Gastroesophageal sphincter (tissue), 3 donors: ENCODE measurements at regions not wholly inside any gene's neighbourhood (a gene's known extent, or its start where the extent isn't known, plus 50 kb on each side); places are given as distances from the start of the nearest gene placed in this dataset.

Source experiments
- CTCF ChIP-seq, 4 experiments: fragments of 200-600 bp in 2 of 4; fragments of 450-650 bp in 2 of 4; sonication (generic) in 1 of 4; IDR thresholded peaks; one replicate each; pipeline ENCODE4 v1.5.1; 2017 to 2019; ENCODE audit warnings: antibody characterized with exemption in 4 of 4, mild to moderate bottlenecking in 2 of 4, moderate library complexity in 2 of 4
- EP300 ChIP-seq: sonication (generic); formaldehyde crosslinking; IDR thresholded peaks from one replicate; pipeline ENCODE4 v1.6.1; 2017; ENCODE audit warnings: antibody characterized with exemption, mild to moderate bottlenecking
- POLR2A ChIP-seq, 2 donors: fragments of 450-650 bp; IDR thresholded peaks; one replicate each; pipeline ENCODE4 v1.6.1; 2017; ENCODE audit warnings: antibody characterized with exemption in 2 of 2, mild to moderate bottlenecking in 2 of 2, moderate library complexity in 1 of 2

DNA sequence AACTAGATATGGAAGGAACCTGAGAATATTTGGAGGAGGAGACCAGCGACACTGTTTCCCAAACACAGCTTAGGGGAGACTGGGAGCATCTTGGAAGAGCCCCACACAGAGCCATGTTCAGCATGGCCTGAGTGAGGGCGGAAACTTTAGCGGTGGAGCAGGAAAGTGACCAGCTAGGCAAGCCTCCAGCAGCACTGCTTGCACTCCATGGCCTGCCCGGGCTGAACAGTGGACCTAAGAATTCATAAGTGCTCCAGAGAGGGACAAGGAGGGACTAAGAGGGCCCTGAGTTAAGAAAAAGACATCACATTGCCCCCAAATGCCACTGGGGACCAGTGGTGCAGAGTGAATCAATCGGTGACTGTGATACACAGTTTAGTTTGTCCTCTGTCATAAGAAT lies 566.4 kb downstream of the TNS1 start:
- TF ChIP-seq POLR2A (IDR thresholded peaks at IDR 0.05) (no peak), CTCF (IDR thresholded peaks at IDR 0.05) (no peak), EP300 (no peak)
